LHCN-M2 (cell line): ENCODE measurements at regions not wholly inside any gene's neighbourhood (a gene's known extent, or its start where the extent isn't known, plus 50 kb on each side); places are given as distances from the start of the nearest gene placed in this dataset.
A peak's percentile ranks its signal among the peaks of the same experiment; 100 is the strongest.
"Not testable (repeated sequence)": the region's sequence is repeated elsewhere in the genome, so short reads cannot be mapped to it uniquely, and the experiment has no call there.

Source experiments
- DNase-seq: peaks from one replicate; pipeline ENCODE4 v3.0.0-alpha.2; 2012; ENCODE audit warnings: low read depth

- DNase-seq = peak; percentile 23
Observed at GRCh38 chr4:117135634-117136354, 50.4 kb upstream of the TRAM1L1 start.

- peak; percentile 93 for DNase-seq
Observed at GRCh38 chr4:117137145-117137544, 51.8 kb upstream of the TRAM1L1 start.

DNA sequence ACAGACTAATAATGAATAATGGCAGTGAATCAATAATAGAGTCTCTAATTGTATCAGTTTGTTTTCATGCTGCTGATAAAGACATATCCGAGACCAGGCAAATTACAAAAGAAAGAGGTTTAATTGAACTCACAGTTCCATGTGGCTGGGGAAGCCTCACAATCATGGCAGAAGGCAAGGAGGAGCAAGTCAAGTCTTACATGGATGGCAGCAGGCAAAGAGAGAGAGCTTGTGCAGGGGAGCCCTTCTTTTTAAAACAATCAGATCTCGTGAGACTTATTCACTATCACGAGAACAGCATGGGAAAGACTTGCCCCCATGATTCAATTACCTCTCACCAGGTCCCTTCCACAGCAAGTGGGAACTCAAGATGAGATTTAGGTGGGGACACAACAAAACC is 53.4 kb upstream of the TRAM1L1 start:
- not testable (repeated sequence) for DNase-seq

- DNase-seq = no peak
Observed at GRCh38 chr4:117154251-117154650, 68.9 kb upstream of the TRAM1L1 start.

- DNase-seq = no peak
Observed at GRCh38 chr4:117156806-117157205, 71.4 kb upstream of the TRAM1L1 start.

DNA sequence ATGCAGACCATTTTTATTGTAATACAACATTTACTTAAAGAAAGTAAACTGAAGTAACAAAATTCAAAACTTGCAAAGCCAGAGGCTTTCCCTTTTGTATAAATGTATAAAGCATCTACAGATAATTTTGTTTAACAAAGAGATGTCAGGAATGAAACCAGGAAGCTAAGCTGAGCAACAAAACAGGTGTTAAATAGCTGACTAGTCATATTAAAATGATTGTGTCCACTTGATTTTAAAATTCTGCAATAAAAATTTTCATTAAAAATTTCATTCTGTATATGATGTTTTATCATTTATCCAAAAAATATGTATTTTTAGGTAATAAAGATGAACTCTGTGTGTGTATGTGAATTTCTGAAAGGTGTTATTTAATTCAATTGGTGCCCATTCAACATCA is 72.0 kb upstream of the TRAM1L1 start:
- no peak for DNase-seq

DNA sequence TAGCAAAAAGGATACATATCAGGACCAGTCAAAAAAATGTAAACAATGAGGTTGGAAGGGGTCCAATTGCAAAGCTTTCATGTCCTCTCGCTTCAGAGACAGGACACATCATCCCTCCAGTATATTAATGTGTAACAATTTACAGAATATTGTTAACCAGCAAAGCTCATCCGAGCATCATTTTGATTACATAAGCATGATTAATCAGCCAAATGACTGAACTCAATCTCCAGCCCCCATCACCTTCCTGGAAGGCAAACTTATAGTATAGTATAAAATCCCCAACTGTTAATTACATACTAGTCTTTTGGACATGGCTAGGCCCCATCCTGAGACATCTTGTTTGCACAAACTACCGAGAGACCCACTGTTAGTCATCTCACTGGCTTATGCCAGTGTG is 77.6 kb upstream of the TRAM1L1 start:
- no peak for DNase-seq

DNA sequence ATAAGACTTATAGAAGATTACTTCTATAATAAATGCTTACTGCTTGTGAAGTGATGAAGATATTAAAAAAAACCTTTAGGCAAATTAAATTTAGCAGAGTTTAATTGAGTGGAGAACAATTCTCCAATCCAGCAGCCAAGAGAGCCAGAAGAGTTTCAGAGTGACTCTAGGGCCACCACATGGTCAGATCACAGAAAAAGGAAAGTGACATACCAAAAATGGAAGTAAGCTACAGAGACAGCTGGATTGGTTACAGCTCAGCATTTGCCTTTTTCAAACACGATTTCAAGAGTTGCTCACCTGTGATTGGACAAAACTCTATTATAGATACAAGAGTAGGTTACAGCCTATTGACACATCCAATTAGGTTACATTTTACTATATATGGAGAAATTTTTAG is 79.0 kb upstream of the TRAM1L1 start:
- DNase-seq = peak; percentile 23

- not testable (repeated sequence) for DNase-seq
Observed at GRCh38 chr4:117175369-117175768, 90.0 kb upstream of the TRAM1L1 start.

DNA sequence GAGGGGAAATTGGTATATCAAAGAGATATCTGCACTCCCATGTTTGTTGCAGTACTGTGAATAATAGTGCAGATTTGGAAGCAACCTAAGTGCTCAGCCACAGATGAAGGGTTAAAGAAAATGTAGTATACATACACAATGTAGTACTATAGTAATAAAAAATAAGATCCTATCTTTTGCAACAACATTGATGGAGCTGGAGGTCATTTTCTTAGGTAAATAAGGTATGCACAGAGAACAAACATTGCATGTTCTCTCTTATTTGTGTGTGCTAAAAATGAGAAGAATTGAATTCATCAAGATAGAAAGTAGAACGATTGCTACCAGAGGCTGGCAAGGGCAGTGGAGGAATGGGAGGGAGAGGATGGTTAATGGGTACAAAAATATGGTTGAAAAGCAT is 117.9 kb upstream of the TRAM1L1 start:
- no peak for DNase-seq

- DNase-seq = no peak
Observed at GRCh38 chr4:117210551-117210950, 125.2 kb upstream of the TRAM1L1 start.

DNA sequence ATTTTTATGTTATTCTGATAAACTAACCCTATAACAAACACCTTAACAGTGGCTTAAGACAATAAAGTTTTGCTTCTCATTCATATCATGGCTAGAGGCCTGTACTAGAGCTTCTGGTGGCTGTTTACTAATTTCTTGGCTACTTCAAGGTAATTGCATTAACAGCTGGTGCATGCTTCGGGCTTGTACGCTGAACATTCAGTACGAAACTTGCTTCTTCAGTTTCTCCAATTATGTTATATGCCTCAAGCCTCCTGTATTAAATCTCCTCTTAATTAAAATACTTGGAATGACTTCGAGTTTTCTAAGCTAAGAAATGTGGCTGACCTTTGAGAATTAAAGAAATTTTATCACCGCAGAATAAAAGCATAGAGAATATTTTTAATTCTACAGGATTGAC is 138.9 kb upstream of the TRAM1L1 start:
- no peak for DNase-seq

DNA sequence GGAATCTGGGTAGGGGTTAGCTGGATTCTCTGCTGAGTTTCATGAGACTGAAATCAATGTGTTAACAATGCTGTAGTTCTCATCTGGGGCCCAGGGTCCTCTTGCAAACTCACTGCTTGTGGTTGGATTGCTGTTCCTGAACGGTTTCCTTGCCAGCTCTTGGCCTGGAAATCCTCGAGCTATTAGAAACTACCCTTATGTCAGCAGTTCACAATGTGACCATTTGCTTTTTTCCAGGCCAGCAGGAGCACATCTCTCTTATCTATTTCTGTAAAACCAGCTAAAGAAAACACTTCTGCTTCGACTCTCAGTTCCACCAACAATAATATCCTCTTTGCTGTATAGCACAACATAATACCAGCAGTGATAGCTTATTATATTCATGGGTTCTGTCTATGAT is 140.1 kb upstream of the TRAM1L1 start:
- DNase-seq = no peak

DNA sequence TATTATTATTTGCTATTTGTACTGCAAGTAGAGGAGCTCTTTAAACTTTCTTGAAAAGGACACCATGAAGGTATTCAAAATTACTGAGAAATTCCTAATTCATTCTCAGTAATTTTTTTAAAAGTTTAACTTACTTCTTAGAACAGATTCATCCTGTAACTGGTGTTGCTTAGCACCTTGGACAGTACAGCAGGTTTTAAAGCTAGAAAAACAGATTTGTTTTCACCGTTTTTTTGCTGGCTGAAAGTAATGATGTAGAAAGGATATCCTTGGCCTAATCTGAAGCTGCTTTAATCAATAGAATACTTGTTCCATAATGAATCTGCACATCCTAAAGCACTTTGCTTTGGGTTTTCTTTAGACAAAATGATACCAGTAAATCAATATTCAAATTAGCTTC is 142.5 kb upstream of the TRAM1L1 start:
- no peak for DNase-seq

GRCh38 chr4:117239434-117239833 is 154.1 kb upstream of the TRAM1L1 start:
- DNase-seq = no peak

GRCh38 chr4:117249333-117249732 is 164.0 kb upstream of the TRAM1L1 start:
- DNase-seq = no peak

GRCh38 chr4:117264072-117264471 is 178.7 kb upstream of the TRAM1L1 start:
- DNase-seq = no peak

DNA sequence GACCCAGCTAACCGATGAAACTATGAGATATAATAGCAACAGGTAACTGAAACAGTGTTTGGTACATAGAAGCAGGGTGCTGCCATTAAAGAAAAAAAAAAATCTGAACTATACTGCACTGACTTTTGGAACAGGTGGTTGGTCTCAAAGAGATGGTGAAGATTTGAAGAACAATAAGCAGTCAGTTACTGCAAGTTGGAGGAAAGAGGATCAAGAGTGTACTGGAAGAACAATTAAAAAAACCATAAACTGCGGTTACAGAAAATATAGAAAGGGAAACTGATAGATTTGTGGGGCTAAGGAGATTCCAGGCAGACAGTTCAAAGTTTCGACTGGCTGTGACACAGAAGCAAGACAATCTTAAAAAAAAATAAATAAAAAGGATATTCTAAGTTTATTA is 181.9 kb upstream of the TRAM1L1 start:
- no peak for DNase-seq

DNA sequence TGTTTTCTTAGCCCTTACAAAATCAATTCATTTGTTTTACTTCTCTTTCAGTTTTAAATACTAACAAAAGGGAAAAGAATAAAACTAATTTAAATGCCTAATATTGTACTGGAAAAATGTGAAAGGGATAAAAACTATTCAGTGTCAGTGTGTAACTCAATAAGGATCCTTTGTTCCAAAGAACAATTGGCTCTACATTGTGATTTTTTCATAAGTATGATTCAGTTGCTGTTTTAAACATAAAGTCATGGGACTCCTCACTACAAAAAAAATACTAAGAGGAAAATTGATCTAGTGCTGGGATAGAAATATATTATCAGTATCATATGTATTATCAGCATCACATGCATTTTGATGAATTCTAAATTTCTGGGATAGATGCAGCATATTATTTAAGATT is 199.4 kb upstream of the TRAM1L1 start:
- DNase-seq = no peak

GRCh38 chr4:117293784-117294183 is 208.4 kb upstream of the TRAM1L1 start:
- peak; percentile 24 for DNase-seq

- no peak for DNase-seq
Observed at GRCh38 chr4:117302226-117302625, 216.8 kb upstream of the TRAM1L1 start.

- no peak for DNase-seq
Observed at GRCh38 chr4:117311215-117311614, 225.8 kb upstream of the TRAM1L1 start.

DNA sequence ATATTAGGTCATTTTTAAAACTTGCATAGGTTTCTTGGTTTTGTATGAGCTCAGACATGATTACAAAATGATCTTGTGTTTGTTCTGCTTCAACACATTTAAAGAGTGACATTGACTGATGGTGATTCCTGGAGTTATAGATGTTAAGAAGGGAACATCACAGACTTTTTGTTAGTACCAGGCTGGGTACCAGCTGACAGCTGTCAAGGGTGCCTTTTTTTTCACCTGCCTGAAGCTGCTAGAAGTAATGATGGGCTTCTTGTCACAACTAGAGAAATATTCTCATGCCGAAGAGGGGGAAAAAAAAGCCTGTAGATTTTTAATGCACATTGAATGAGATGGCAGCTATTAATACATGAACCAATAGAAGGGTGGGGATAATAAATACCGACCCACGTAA is 226.6 kb upstream of the TRAM1L1 start:
- DNase-seq = no peak

GRCh38 chr4:117324851-117325491 is 239.6 kb upstream of the TRAM1L1 start:
- DNase-seq = peak; percentile 93
